PC-3 (cell line): ENCODE measurements at regions not wholly inside any gene's neighbourhood (a gene's known extent, or its start where the extent isn't known, plus 50 kb on each side); places are given as distances from the start of the nearest gene placed in this dataset.
A peak's percentile ranks its signal among the peaks of the same experiment; 100 is the strongest.

ENCODE experiments used
- ATAC-seq: fragments of 200-7000 bp; cut with Tn5 transposase; 2 replicates; pipeline ENCODE4 v1.9.1; 2020; ENCODE audit warnings: mild to moderate bottlenecking, moderate library complexity
- BruUV-seq: library from RNA; stranded (reverse); fragments of 400-500 nt; replicated peaks from 2 replicates; lab custom pipeline; 2021; lab: Mats Ljungman, UMichigan
- CTCF ChIA-PET: fragments of 300-600 bp; sonication (Branson Sonifier 250); formaldehyde crosslinking; loops from one replicate; lab custom pipeline; 2022; ENCODE audit warnings: antibody characterized with exemption; lab: Charles Lee
- POLR2A ChIA-PET: fragments of 300-600 bp; sonication (Branson Sonifier 250); formaldehyde crosslinking; loops from one replicate; lab custom pipeline; 2022; ENCODE audit warnings: antibody characterized with exemption; ENCODE audit not compliant: unreplicated experiment; lab: Charles Lee
- DNase-seq: peaks from one replicate; pipeline ENCODE4 v3.0.0-alpha.2; 2015
- H2AFZ ChIP-seq: fragments of 300-600 bp; sonication (generic); 2 replicates; pipeline ENCODE4 v1.6.0; 2016; ENCODE audit warnings: antibody characterized with exemption, low read length
- H3F3A ChIP-seq: fragments of 300-600 bp; sonication (generic); one replicate; pipeline ENCODE4 v1.6.0; 2017; ENCODE audit warnings: antibody characterized with exemption, low read length, control low read depth, mild to moderate bottlenecking; ENCODE audit not compliant: unreplicated experiment
- H3K27ac ChIP-seq: fragments of 300-600 bp; sonication (generic); 2 replicates; pipeline ENCODE4 v1.5.1; 2016; ENCODE audit warnings: mild to moderate bottlenecking, low read length
- H3K27me3 ChIP-seq: fragments of 300-600 bp; sonication (generic); 2 replicates; pipeline ENCODE4 v1.6.1; 2016; ENCODE audit warnings: low read length, mixed read lengths
- H3K36me3 ChIP-seq: fragments of 300-600 bp; sonication (generic); 2 replicates; pipeline ENCODE4 v1.6.1; 2016; ENCODE audit warnings: low read depth, mixed run types, low read length, mixed read lengths
- H3K4me1 ChIP-seq: fragments of 300-600 bp; sonication (generic); 2 replicates; pipeline ENCODE4 v1.5.1; 2016; ENCODE audit warnings: low read length; ENCODE audit not compliant: insufficient read depth
- H3K4me2 ChIP-seq: fragments of 300-600 bp; sonication (generic); 2 replicates; pipeline ENCODE4 v1.6.0; 2016; ENCODE audit warnings: low read length
- H3K4me3 ChIP-seq: fragments of 300-600 bp; sonication (generic); 2 replicates; pipeline ENCODE4 v1.5.1; 2016; ENCODE audit warnings: mild to moderate bottlenecking, low read length, mixed read lengths
- H3K79me2 ChIP-seq: fragments of 300-600 bp; sonication (generic); 2 replicates; pipeline ENCODE4 v1.6.1; 2017; ENCODE audit warnings: low read length, mixed read lengths
- H3K9ac ChIP-seq: fragments of 300-600 bp; sonication (generic); 2 replicates; pipeline ENCODE4 v1.6.0; 2016; ENCODE audit warnings: mild to moderate bottlenecking, low read length
- H3K9me2 ChIP-seq: fragments of 300-600 bp; sonication (generic); replicated peaks from 2 replicates; pipeline ENCODE4 v1.6.1; 2016; ENCODE audit warnings: mixed run types, low read length, mixed read lengths
- H3K9me3 ChIP-seq: fragments of 300-600 bp; sonication (generic); 2 replicates; pipeline ENCODE4 v1.6.1; 2016; ENCODE audit warnings: low read length, mixed read lengths
- H4K20me1 ChIP-seq: fragments of 300-600 bp; sonication (generic); 2 replicates; pipeline ENCODE4 v1.6.1; 2016; ENCODE audit warnings: low read length, mixed read lengths
- EZH2 ChIP-seq: fragments of 300-600 bp; sonication (generic); IDR thresholded peaks from one replicate; pipeline ENCODE4 v1.6.1; 2017; ENCODE audit warnings: antibody characterized with exemption, mild to moderate bottlenecking, low read length; ENCODE audit not compliant: unreplicated experiment
- EZH2phosphoT487 ChIP-seq: fragments of 300-600 bp; sonication (generic); IDR thresholded peaks from 2 replicates; pipeline ENCODE4 v1.6.1; 2018; ENCODE audit warnings: mild to moderate bottlenecking, antibody characterized with exemption, low read length, borderline replicate concordance
- intact Hi-C: fragments of 100-400 bp; cut with micrococcal nuclease; formaldehyde crosslinking; loops from 2 replicates; pipeline ENCODE4 v1.9.0; 2023
- TF ChIP-seq, protein P1 (sequence below): fragments of 300-600 bp; sonication (generic); conservative IDR thresholded peaks from 2 replicates; pipeline ENCODE4 v1.5.1; 2017; ENCODE audit warnings: antibody characterized with exemption, low read depth, mild to moderate bottlenecking, low read length

DNA sequence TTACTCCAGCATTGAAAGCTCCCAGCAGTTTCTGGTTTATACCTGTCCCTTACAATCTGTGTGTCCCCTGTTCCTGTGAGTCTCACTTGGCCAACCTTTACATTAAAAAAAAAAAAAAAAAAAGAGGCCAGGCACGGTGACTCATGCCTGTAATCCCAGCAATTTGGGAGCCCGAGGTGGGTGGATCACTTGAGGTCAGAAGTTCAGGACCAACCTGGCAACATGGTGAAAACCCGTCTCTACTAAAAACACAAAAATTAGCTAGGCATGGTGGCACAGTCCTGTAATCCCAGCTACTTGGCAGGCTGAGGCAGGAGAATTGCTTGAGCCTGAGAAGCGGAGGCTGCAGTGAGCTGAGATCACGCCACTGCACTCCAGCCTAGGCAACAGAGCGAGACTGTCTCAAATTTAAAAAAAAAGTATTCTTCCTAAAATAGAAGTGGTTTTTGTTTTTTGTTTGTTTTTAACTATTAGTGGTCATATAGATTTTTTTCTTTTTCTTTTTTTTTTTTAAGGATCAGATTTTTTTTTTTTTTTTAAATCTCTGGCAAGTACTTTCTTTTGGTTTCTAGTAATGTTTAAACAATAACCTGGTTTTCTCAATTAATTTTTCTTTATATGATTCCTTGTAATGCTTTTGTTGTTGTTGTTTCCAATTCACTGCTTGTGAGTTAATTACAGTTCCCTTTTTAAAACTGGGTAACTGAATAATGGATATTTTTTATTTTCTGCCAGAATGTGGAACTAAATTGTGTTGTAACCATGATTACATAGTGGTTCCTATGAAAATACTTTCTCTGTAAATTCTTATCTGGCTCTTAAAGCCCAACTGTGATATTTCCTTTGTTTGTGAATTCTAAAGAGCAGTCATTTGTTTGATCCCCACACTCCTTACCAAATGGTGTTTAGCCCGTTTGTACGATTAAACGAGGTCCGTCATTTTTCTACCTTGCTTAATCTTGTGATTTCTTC is 116.8 kb downstream of the CTAGE1 start:
- TF ChIP-seq, protein P1, sequence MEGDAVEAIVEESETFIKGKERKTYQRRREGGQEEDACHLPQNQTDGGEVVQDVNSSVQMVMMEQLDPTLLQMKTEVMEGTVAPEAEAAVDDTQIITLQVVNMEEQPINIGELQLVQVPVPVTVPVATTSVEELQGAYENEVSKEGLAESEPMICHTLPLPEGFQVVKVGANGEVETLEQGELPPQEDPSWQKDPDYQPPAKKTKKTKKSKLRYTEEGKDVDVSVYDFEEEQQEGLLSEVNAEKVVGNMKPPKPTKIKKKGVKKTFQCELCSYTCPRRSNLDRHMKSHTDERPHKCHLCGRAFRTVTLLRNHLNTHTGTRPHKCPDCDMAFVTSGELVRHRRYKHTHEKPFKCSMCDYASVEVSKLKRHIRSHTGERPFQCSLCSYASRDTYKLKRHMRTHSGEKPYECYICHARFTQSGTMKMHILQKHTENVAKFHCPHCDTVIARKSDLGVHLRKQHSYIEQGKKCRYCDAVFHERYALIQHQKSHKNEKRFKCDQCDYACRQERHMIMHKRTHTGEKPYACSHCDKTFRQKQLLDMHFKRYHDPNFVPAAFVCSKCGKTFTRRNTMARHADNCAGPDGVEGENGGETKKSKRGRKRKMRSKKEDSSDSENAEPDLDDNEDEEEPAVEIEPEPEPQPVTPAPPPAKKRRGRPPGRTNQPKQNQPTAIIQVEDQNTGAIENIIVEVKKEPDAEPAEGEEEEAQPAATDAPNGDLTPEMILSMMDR: no peak
- TF ChIP-seq EZH2phosphoT487: no peak
- TF ChIP-seq EZH2: no peak
- ChIA-PET POLR2A (no interaction called here), CTCF (no interaction called here)
- Histone ChIP-seq H3K9ac (no peak overlapping the region), H3K9me3 (no peaks in the 10 kb centered on the region), H4K20me1 (no peaks in the 10 kb centered on the region), H3K79me2 (no peaks in the 10 kb centered on the region), H3K27me3 (no peaks in the 10 kb centered on the region), H3K4me1 (peaks cover 6% of the 10 kb centered on the region; the same call in 1 of the 2 replicates), H3F3A (no peaks in the 10 kb centered on the region), H3K36me3 (no peaks in the 10 kb centered on the region), H2AFZ (no peak overlapping the region), H3K9me2 (no peaks in the 10 kb centered on the region), H3K27ac (no peak overlapping the region), H3K4me3 (no peak overlapping the region), H3K4me2 (no peak overlapping the region)
- no TSS peak for BruUV-seq
- intact Hi-C loops: no loop called here
- peak; percentile 41 for DNase-seq
- ATAC-seq: peak; percentile 20

GRCh38 chr18:22297008-22297407 is 120.7 kb downstream of the CTAGE1 start:
- no peak for ATAC-seq
- H3K27ac ChIP-seq: no peak overlapping the region
- intact Hi-C loops: no loop called here
- no peaks in the 10 kb centered on the region for H3K27me3 ChIP-seq
- H2AFZ ChIP-seq: no peak overlapping the region
- H3K9me3 ChIP-seq: no peaks in the 10 kb centered on the region
- TF ChIP-seq EZH2: no peak
- TF ChIP-seq EZH2phosphoT487: no peak
- TF ChIP-seq, protein P1: no peak
- no peaks in the 10 kb centered on the region for H3F3A ChIP-seq
- ChIA-PET CTCF (no interaction called here), POLR2A (no interaction called here)
- H3K4me3 ChIP-seq: no peak overlapping the region
- no peaks in the 10 kb centered on the region for H4K20me1 ChIP-seq
- BruUV-seq: no TSS peak
- no peaks in the 10 kb centered on the region for H3K36me3 ChIP-seq
- H3K4me1 ChIP-seq: peaks cover 6% of the 10 kb centered on the region; the same call in 1 of the 2 replicates
- H3K9ac ChIP-seq: no peak overlapping the region
- DNase-seq: no peak
- no peaks in the 10 kb centered on the region for H3K79me2 ChIP-seq
- H3K4me2 ChIP-seq: no peak overlapping the region
- H3K9me2 ChIP-seq: no peaks in the 10 kb centered on the region

- ChIA-PET CTCF (no interaction called here), POLR2A (interaction anchor here (0.6 kb wide), 1 partner anchor 313 kb away, joined by 3 read pairs; no protein-coding TSS in a partner anchor)
- H3K4me2 ChIP-seq: no peak overlapping the region
- no peaks in the 10 kb centered on the region for H3K27me3 ChIP-seq
- H3K79me2 ChIP-seq: no peaks in the 10 kb centered on the region
- no peaks in the 10 kb centered on the region for H3F3A ChIP-seq
- BruUV-seq: no TSS peak
- H3K4me1 ChIP-seq: peaks cover 6% of the 10 kb centered on the region; the same call in 1 of the 2 replicates
- H3K27ac ChIP-seq: no peak overlapping the region
- no peak for TF ChIP-seq EZH2
- no peaks in the 10 kb centered on the region for H3K9me3 ChIP-seq
- no peak for DNase-seq
- no peak overlapping the region for H3K9ac ChIP-seq
- H3K9me2 ChIP-seq: no peaks in the 10 kb centered on the region
- ATAC-seq: no peak
- H2AFZ ChIP-seq: no peak overlapping the region
- no peaks in the 10 kb centered on the region for H4K20me1 ChIP-seq
- no peaks in the 10 kb centered on the region for H3K36me3 ChIP-seq
- H3K4me3 ChIP-seq: no peak overlapping the region
- intact Hi-C loops: no loop called here
Observed at GRCh38 chr18:22296304-22296703, 121.4 kb downstream of the CTAGE1 start.
